ENCODE measurements at regions not wholly inside any gene's neighbourhood (a gene's known extent, or its start where the extent isn't known, plus 50 kb on each side); places are given as distances from the start of the nearest gene placed in this dataset.

- TF ChIP-seq EZH2 (IDR thresholded peaks at IDR 0.05; ENCODE audit: borderline replicate concordance, low read depth, low read length, severe bottlenecking) (no peak), POLR2AphosphoS5 (IDR thresholded peaks at IDR 0.05; ENCODE audit: insufficient read depth, low read depth, low read length) (no peak), POLR2A (IDR thresholded peaks at IDR 0.05; ENCODE audit: low read depth, low read length) (no peak)
Observed at GRCh38 chr5:28517691-28518090, 1479.3 kb upstream of the CDH9 start.

Measured in endothelial cell of umbilical vein (primary cell).